Esophagus muscularis mucosa (tissue), 3 donors: ENCODE measurements at regions not wholly inside any gene's neighbourhood (a gene's known extent, or its start where the extent isn't known, plus 50 kb on each side); places are given as distances from the start of the nearest gene placed in this dataset.

Source experiments
- POLR2A ChIP-seq: fragments of 450-650 bp; IDR thresholded peaks from one replicate; pipeline ENCODE4 v1.6.1; 2017; ENCODE audit warnings: antibody characterized with exemption, moderate library complexity, mild to moderate bottlenecking, low read depth
- POLR2AphosphoS5 ChIP-seq, 2 donors: sonication (generic); formaldehyde crosslinking; IDR thresholded peaks; one replicate each; pipeline ENCODE4 v1.6.1; 2017; ENCODE audit warnings: antibody characterized with exemption in 2 of 2
- TF ChIP-seq, protein P1 (sequence below), 3 experiments: fragments of 200-600 bp in 2 of 3; fragments of 450-650 bp in 1 of 3; sonication (generic) in 2 of 3; IDR thresholded peaks; one replicate each; pipeline ENCODE4 v1.5.1; 2017 to 2019; ENCODE audit warnings: antibody characterized with exemption in 3 of 3, mild to moderate bottlenecking in 2 of 3, moderate library complexity in 1 of 3

- TF ChIP-seq POLR2AphosphoS5 (IDR thresholded peaks at IDR 0.05), result no peak
- TF ChIP-seq POLR2A, result no peak
- TF ChIP-seq, protein P1, sequence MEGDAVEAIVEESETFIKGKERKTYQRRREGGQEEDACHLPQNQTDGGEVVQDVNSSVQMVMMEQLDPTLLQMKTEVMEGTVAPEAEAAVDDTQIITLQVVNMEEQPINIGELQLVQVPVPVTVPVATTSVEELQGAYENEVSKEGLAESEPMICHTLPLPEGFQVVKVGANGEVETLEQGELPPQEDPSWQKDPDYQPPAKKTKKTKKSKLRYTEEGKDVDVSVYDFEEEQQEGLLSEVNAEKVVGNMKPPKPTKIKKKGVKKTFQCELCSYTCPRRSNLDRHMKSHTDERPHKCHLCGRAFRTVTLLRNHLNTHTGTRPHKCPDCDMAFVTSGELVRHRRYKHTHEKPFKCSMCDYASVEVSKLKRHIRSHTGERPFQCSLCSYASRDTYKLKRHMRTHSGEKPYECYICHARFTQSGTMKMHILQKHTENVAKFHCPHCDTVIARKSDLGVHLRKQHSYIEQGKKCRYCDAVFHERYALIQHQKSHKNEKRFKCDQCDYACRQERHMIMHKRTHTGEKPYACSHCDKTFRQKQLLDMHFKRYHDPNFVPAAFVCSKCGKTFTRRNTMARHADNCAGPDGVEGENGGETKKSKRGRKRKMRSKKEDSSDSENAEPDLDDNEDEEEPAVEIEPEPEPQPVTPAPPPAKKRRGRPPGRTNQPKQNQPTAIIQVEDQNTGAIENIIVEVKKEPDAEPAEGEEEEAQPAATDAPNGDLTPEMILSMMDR (IDR thresholded peaks at IDR 0.05), result no peak
Measured at GRCh38 chr1:169044296-169044695, 62.2 kb upstream of the ATP1B1 start.
